ENCODE measurements at regions not wholly inside any gene's neighbourhood (a gene's known extent, or its start where the extent isn't known, plus 50 kb on each side); places are given as distances from the start of the nearest gene placed in this dataset.

DNA sequence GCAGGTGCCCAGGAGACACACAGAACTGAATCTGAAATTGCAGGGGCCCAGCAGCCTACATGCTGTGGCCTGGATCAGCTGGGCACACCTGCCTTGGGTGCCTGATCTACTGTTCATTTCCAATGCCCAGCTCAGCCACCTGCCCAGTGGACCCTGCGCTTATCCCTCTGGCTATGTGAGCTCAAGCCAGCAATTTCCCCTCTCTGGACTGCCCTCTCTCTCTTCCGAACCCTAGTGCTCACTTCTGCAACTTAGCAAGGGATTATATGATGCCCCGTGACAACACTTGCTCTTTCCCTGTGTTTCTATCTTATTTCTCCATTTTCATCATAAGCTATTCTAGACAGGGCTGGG, 276.0 kb downstream of the UACA start:
- intact Hi-C loops (cut with DNase I, micrococcal nuclease): loop anchor here (5.0 to 10.0 kb wide), 2 partner anchors 1010 to 1013 kb away; no protein-coding TSS in a partner anchor
- ATAC-seq: no peak
- DNase-seq: no peak

DNA sequence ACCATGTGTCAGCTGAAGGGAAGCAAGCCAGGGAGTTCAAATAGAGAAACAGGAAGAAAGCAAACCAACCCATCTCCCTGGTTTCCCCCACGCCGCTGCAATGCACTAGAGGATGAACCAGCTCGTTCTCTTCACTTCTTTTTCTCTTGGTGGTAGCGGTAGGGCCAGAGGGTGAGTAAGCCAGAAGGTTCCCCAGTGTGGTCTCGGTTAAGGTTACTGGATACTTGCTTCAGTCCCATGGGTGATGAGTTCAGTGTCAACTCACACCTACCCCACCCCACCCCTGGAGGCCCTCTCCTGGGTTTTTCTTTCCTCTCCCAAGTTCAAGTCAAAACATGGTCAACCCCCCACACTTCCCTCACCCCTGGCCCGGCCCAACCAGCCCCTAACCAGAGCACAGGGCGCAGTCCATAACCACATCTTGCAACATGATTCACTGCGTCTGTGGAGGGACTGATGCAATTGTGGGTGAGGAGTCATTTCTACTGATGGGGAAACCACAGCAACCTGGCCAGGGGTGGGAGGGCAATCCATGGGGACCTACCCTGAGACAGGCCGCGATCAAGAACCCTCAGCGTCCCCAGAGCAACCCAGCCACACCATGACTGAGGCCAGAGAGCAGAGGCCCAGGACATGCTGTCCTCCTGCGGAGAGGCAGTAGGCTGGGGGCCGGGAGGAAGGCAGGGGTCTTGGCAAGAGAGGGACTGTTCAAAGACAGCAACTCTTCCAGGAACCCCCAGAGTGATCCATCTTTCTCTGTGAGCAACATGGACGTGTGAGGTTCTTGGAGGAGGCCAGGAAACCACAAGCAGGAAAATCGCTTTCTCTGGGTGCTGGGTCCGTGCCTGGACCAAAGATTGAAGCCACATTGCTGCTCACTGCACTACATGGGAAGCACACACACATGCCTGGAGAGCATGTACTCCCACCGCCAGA, 276.6 kb downstream of the UACA start:
- no peak for ATAC-seq
- intact Hi-C loops (cut with DNase I, micrococcal nuclease): loop anchor here (5.0 to 10.0 kb wide), 2 partner anchors 1009 to 1012 kb away; no protein-coding TSS in a partner anchor
- DNase-seq: no peak

DNA sequence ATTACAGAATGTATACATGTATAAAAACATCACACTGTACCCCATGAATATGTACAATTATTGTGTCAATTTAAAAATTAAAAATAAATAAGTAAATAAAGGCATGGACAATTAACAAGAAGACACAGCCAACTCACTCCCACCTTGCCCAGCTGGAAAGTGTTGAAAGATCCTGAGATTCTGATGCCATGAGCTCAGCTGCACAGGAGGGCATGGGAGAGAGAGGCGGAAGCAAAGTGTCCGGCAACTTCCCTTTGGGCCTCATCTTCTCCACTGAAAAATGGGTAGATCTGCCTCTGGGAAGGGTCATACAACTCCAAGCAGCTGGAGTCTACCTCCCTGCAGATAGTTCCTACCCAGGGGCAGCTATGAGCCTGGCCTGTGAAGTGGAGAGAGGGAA, 277.3 kb downstream of the UACA start:
- no peak for DNase-seq
- intact Hi-C loops (cut with DNase I, micrococcal nuclease): loop anchor here (5.0 to 10.0 kb wide), 2 partner anchors 1009 to 1011 kb away; no protein-coding TSS in a partner anchor
- no peak for ATAC-seq

DNA sequence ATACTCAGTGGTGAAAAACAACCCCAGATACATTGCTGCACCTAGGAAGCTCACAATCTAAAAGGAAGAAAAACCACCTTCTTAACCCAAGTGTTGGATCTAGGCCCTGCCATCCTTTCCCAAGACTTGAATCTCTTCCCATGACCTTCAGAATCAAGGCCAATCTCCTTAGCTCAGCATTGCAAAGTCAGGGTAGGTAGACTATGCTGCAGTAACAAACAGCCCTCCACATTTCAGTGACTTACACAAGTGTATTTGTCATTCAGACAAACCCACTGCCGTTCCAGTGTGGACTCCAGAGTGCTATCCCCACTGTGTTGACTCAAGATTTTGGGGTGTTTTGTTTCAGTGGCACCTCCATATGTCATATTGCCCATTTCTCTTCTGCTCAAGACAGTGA, 278.4 kb downstream of the UACA start:
- ATAC-seq (no peak), DNase-seq (no peak)
- intact Hi-C loops (cut with DNase I, micrococcal nuclease): loop anchor here (5.0 to 10.0 kb wide), 2 partner anchors 1008 to 1010 kb away; no protein-coding TSS in a partner anchor

DNA sequence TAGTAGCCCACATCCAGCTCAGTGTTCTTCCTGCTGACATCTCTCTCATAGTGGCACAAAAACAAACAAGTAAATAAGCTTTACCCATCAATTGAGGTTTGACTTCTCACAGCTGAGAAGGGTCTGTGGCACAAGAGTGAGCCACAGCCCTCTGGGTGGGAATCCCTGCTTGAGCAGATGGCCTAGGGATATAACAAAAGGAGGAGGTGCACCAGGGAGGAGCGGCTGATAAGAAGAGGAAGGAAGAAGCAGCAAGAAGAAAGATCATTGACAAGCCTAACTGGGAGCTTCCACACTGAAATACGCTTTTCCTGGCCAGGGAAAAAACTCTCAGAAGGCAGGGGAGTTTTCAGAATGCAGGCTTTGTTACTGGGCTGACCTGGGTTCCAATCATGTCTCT, 279.8 kb downstream of the UACA start:
- no peak for DNase-seq
- no peak for ATAC-seq
- intact Hi-C loops (cut with DNase I, micrococcal nuclease): loop anchor here in 1 of 2 donors (10.0 kb wide), 1 partner anchor 1009 kb away; no protein-coding TSS in a partner anchor

DNA sequence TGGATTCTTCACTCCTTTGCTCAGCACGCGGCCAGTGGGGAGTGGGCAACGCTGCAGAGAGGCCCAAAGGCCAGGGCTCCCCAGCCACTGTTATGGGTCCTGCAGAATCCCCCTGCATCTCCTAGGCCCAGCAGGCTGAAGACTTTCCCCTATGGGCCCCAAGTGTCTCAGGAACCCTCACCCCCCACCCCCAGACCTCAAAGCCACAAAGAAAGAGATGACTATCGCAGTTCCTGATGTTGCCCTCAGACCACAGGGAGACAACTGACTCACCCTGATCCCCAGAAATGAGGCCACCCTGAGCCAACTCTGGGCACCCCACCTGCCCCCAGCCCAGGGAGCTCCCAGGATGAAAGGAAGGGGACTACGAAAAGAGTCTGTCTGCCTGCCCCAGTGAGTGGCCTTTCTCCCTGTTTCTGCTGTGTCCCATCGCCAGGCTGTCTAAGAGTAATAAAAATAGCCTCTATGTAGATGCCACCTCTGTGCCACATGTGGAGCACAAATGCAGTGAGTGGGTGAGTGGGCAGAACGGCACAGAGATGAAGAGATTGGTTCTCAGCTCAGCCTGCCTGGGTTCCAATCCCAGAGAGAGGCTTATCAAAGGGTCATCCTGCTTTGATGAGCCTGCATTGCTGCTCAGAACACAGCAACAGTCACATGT, 283.0 kb downstream of the UACA start:
- no peak for ATAC-seq
- intact Hi-C loops (cut with DNase I, micrococcal nuclease): loop anchor here in 1 of 2 donors (10.0 kb wide), 1 partner anchor 1006 kb away; no protein-coding TSS in a partner anchor
- DNase-seq: no peak

DNA sequence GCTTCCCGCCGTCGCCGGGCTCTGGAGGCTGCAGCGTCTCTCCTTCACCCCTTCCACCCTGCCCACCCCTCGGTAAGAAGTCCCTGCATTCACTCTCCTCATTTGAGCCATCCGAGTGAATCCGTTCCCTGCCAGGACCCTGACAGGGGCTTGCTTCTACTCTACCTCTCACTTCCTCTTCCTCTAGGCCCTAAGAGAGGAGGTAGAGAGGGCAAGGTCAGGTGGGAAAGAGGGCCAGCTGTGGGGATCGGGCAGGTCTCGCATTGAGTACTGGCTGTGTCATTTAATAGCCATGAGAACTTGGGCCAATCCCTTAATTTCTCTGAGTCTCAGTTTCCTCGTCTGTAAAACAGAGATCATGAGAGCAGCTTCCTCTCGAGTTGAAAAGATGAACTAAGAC, 283.6 kb downstream of the UACA start:
- no peak for ATAC-seq
- intact Hi-C loops (cut with DNase I, micrococcal nuclease): loop anchor here in 1 of 2 donors (10.0 kb wide), 1 partner anchor 1005 kb away; no protein-coding TSS in a partner anchor
- no peak for DNase-seq

DNA sequence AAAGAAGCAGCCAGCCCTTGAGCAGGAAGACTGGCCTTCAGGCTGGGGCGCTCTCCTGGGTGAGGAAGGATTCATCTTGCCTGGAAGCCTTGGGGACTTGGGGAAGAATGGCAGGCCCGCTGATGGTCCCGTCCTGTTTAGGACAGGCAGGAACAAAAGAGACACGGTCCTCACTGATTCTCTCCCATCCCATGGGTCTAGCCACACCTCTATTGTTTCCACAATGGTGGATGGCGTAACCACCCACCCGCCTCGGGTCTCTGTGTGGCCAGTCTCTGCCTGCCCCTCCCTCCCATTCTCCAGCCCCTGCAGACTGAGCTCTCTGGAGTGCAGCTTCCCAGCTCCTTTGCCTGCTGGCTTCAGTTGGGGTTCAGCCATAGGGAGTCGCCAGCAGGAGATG, 284.3 kb downstream of the UACA start:
- DNase-seq: no peak
- ATAC-seq: no peak
- intact Hi-C loops (cut with DNase I, micrococcal nuclease): no loop called here

DNA sequence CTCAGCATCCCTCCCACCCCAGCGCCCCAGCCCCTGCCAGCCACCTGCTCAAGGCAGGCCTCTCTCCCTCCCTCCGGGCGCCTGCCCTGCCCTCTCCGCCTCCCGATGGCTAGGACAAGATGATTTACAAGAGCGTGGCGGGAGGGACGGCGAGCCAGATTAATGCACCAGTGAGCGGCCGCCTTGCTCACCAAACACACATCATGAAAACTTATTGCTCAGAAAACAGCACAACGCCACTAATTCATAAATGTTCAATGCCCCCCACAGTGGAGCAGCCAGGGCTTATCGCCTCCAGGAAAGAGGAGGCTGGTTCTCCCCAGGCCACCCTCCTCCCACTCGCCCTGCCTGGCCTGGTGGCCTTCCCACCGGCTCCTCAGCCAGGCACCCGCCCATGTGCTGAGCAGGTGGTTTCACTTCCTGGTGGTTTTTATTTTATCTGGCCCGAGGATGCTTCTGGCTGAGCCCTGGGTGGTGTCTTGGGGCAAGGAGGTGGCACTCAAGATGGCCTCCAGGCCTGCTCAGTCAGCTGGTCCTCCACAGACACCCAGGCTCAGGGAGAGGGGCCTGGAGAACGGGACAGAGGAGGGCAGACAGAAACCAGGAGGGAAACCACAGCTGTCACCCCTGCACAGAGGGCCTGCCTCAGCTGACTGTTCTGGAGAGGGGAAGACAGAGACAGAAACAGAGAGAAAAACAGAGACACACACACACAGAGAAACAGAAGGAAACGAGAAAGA, 284.9 kb downstream of the UACA start:
- DNase-seq: peak; percentile 38 to 44
- ATAC-seq: peak; percentile 37
- intact Hi-C loops (cut with DNase I, micrococcal nuclease): no loop called here

DNA sequence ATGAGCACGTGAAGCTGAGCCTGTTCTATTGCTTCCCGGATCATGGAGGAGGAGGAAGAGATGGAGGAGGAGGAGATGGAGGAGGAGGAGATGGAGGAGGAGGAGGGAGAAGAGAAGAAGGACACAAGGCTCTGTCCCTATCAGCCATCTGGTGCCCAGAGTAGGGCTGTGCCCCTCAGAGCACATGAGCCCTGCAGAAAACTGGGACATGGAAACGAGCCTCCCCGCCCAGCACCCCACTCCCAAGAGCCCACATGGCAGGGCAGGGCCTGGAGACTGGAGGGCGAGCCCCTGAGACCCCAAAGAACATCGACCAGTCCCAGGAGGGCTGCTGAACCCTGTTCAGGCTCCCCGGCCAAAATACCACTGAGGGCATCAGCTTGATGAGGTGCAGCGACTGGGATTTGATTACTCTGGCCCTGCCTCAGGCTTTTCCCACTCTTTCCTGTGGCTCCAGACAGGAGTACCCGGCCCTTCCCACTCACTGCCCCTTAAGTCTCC, 285.6 kb downstream of the UACA start:
- no peak for ATAC-seq
- no peak for DNase-seq
- intact Hi-C loops (cut with DNase I, micrococcal nuclease): no loop called here

DNA sequence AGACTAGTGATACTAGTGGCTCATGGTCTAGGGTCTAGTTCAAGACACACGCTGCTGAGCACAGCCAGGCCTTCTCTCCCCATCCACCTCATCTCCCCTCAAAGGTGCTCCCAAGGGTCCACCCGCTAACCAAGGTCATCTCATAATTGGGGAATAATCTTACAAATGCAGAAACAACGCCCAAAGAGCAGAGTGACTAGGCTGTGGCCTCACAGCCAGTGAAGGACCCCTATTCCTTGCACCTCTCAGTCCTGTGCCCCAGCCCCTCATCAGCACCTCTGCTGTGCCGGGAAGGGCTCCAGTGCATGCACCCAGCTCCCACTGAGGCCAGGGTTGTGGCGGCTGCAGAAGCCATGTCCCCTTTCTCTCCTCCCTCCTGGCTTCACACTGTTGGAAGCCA, 286.9 kb downstream of the UACA start:
- intact Hi-C loops (cut with DNase I, micrococcal nuclease): no loop called here
- ATAC-seq (no peak), DNase-seq (no peak)

DNA sequence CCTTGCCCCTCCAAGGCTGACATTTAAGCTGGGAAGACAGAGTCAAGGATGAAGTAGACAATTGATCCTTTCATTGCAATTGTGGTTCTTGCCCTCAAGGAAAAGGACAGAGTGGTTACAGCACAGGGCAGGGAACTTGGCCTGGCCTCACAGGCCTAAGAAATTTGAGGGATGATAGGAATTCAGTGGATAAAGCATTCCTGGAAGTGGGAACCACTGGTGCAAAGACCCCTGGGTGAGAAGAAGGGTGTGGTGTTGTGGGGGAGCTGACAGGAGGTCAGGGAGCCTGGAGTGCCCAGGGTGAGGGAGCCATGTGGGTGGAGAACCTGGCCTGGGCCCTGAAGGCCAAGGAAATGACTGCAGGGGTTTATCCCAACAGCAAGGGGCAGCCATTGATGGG, 287.4 kb downstream of the UACA start:
- no peak for ATAC-seq
- intact Hi-C loops (cut with DNase I, micrococcal nuclease): no loop called here
- DNase-seq: no peak

DNA sequence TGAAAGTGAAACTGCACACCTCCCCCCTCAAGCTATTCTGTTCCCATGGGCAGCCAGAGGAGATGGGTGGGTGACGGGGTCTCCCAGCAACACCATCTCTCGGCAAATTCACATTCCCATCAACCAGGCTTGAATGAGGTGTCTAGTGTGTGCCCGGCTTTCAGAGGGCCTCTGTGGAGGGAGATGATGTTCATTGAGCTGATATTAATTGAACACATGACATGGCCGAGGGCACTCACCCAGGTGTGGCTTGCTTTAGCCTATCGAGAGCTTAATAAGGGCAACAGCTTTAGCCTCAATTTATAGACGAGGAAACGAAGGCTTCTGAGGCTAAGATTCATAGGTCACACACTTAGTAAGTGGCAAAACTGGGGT, 288.0 kb downstream of the UACA start:
- ATAC-seq (no peak), DNase-seq (no peak)
- intact Hi-C loops (cut with DNase I, micrococcal nuclease): no loop called here

DNA sequence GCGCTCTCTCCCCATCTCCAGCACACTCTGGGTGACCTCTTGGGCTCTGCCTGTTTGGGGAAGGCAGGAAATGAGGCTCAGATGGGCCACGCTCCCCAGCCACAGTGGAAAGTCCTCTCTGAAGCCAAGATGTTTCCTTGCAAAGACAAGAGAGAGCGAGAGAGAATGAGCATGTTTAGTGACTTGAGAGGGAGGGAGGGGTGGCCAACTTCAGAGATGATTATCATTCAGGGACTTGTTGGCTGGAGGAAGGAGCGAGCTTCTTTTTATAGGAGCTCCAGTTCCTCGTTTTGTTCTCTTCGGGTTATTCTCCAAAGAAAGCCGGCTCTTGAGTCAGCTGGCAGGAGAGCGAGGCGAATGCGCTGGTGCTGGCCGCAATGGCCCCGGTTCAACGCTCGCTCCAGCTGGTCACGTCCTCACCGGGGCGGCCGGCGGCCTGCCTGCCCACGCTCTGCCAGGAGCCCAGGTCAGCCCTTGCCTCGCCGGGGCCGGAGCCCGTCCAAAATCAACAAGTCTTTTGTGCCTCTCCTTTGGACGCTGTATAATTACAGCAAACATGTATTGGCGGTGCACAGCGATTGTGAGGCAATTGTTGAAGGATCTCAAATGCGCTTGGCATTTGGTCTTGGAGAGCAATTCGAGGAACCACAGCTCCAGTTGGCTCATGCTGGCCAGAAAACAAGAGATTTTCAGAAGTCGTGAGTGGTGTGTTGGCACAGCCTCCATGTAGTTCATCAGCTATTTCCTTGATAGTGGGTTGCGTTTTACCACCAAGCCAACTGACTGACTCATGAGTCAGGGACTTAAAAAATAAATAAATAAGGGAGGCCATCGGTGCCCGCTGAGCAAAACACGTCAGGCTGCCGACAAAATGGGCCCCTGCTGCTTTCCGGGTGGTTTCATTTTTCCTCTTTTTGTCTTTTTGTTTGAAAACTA, 288.6 kb downstream of the UACA start:
- intact Hi-C loops (cut with DNase I, micrococcal nuclease): no loop called here
- DNase-seq: no peak
- ATAC-seq: no peak

DNA sequence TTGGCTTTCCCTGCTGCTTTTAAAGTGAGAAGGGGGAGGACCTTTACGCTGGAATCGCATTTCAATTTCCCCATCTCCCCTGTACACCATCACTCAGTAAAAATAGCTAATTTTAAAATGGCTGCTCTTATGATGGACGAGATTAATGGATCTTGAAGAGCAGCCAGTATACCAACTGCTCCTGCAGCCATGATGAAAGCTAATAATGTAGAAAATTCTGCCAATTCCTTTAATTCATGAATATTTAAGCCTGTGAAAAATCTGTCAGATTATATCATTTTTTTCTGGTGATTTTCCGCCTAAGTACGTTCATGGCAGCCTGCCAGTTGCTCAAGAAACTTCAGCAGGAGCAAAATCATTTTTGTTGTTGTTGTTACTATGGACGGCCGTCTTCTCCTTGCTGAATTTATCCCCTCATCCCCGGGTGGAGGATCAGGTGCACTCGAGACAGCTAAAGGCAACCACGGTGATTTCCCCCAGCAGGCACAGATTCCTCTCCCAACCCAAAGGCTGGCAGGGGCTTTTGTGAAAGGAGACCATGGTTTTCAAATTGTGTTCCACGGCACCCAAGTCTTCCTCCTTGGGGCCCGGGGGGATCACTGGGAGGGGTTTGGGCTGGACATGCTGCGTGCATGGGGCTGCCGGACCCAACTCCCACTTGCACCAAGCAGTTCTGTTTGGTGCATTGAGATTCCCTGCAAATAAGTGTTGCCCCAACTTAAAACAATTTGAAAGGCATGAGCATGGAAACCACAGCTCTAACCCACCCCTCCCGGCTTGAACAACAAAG, 289.6 kb downstream of the UACA start:
- intact Hi-C loops (cut with DNase I, micrococcal nuclease): no loop called here
- ATAC-seq: no peak
- no peak for DNase-seq

DNA sequence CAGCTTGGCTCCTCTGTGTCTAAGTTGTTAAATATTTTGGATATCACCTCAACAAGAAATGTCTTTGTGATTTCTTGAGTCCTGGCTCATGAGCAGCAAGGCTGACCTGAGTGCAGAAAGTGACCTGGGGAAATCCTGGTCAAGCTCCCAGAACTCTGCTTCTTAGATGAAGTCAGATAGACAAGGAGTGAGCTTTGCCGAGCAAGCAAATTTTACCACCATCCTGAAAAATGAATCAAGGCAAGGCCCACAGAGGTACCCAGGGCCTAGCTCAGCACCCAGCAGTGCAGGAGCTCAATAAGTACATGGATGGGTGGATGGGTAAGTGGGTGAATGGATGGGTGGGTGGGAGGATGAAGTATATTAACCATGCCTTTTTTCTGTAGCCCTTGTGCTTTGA, 291.8 kb downstream of the UACA start:
- intact Hi-C loops (cut with DNase I, micrococcal nuclease): no loop called here
- DNase-seq: no peak
- no peak for ATAC-seq

DNA sequence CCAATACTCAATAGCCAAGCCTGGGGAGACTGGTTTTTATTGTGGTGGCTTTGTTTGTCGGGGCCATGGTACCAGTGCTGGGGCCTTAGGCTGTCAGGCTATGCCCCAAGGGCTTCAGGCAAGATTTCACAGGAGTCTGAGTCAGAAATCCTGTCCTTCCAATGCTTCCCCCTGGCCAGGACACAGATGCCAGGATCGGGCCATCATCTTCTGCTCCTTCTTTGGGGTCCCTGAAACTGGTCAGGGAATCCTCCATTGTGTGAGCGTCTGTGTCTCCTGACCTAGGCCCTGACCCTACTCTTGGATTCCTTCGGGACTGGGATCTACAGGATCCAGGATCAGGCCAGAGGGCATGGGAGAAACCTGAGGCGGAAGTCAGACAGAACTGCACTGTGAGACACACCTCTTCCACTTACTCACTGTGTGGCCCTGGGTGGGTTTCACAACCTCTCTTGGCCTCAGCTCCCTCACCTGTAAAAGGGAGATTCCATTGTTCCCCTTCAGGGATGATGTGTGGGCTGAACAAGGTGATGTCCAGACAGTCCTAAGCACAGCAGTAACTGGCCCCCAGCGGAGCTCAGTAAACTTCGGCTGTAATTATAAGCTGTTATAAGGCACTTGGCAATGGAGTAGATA, 292.7 kb downstream of the UACA start:
- intact Hi-C loops (cut with DNase I, micrococcal nuclease): no loop called here
- ATAC-seq (no peak), DNase-seq (no peak)

All from left colon (tissue), 2 donors.